H7 (cell line): ENCODE measurements at regions not wholly inside any gene's neighbourhood (a gene's known extent, or its start where the extent isn't known, plus 50 kb on each side); places are given as distances from the start of the nearest gene placed in this dataset.

Experiments used
- DNase-seq: peaks from one replicate; pipeline ENCODE4 v3.0.0; 2012
- H3K27me3 ChIP-seq: 2 replicates; pipeline ENCODE4 v1.6.0; 2011; ENCODE audit warnings: mild to moderate bottlenecking, low read length; ENCODE audit not compliant: control insufficient read depth, insufficient read depth
- H3K36me3 ChIP-seq: replicated peaks from 2 replicates; pipeline ENCODE4 v1.5.1; 2011; ENCODE audit warnings: low read length; ENCODE audit not compliant: control insufficient read depth, insufficient read depth
- H3K4me3 ChIP-seq: 2 replicates; pipeline ENCODE4 v1.5.1; 2011; ENCODE audit warnings: low read depth, mild to moderate bottlenecking, control low read depth, low read length, moderate library complexity; ENCODE audit not compliant: insufficient read depth

- no peaks in the 10 kb centered on the region for H3K27me3 ChIP-seq
- DNase-seq, result no peak
- H3K36me3 ChIP-seq, result no peaks in the 10 kb centered on the region
- no peak overlapping the region for H3K4me3 ChIP-seq
These were observed 689.6 kb downstream of the DHX35 start for GRCh38 chr20:39651645-39652325.

GRCh38 chr20:39646874-39647413 is 684.8 kb downstream of the DHX35 start:
- DNase-seq, result no peak

GRCh38 chr20:39645131-39645530 is 683.0 kb downstream of the DHX35 start:
- no peak for DNase-seq

More at GRCh38 chr20:39646874-39647413, 684.8 kb downstream of the DHX35 start:
- H3K4me3 ChIP-seq, result no peak overlapping the region
- H3K36me3 ChIP-seq, result no peaks in the 10 kb centered on the region
- H3K27me3 ChIP-seq, result no peaks in the 10 kb centered on the region

GRCh38 chr20:39643292-39643691 is 681.1 kb downstream of the DHX35 start:
- Histone ChIP-seq H3K36me3 (no peaks in the 10 kb centered on the region), H3K4me3 (no peak overlapping the region), H3K27me3 (no peaks in the 10 kb centered on the region)
- DNase-seq, result no peak

More at GRCh38 chr20:39645131-39645530, 683.0 kb downstream of the DHX35 start:
- H3K4me3 ChIP-seq, result no peak overlapping the region
- H3K36me3 ChIP-seq, result no peaks in the 10 kb centered on the region
- H3K27me3 ChIP-seq, result no peaks in the 10 kb centered on the region

GRCh38 chr20:39641423-39641822 is 679.3 kb downstream of the DHX35 start:
- no peak overlapping the region for H3K4me3 ChIP-seq

GRCh38 chr20:39640147-39640546 is 678.0 kb downstream of the DHX35 start:
- no peak for DNase-seq

More at GRCh38 chr20:39641423-39641822, 679.3 kb downstream of the DHX35 start:
- Histone ChIP-seq H3K36me3 (no peaks in the 10 kb centered on the region), H3K27me3 (no peaks in the 10 kb centered on the region)
- no peak for DNase-seq

GRCh38 chr20:39638731-39639130 is 676.6 kb downstream of the DHX35 start:
- Histone ChIP-seq H3K27me3 (no peaks in the 10 kb centered on the region), H3K36me3 (no peaks in the 10 kb centered on the region), H3K4me3 (no peak overlapping the region)
- no peak for DNase-seq

More at GRCh38 chr20:39640147-39640546, 678.0 kb downstream of the DHX35 start:
- Histone ChIP-seq H3K4me3 (no peak overlapping the region), H3K36me3 (no peaks in the 10 kb centered on the region), H3K27me3 (no peaks in the 10 kb centered on the region)

- H3K36me3 ChIP-seq, result no peaks in the 10 kb centered on the region
- no peak overlapping the region for H3K4me3 ChIP-seq
- DNase-seq, result no peak
- no peaks in the 10 kb centered on the region for H3K27me3 ChIP-seq
These were observed 671.5 kb downstream of the DHX35 start for GRCh38 chr20:39633689-39634088.

GRCh38 chr20:39632757-39633156 is 670.6 kb downstream of the DHX35 start:
- DNase-seq, result no peak
- H3K4me3 ChIP-seq, result no peak overlapping the region
- H3K27me3 ChIP-seq, result no peaks in the 10 kb centered on the region
- no peaks in the 10 kb centered on the region for H3K36me3 ChIP-seq

- no peaks in the 10 kb centered on the region for H3K27me3 ChIP-seq
- no peak overlapping the region for H3K4me3 ChIP-seq
- no peaks in the 10 kb centered on the region for H3K36me3 ChIP-seq
- no peak for DNase-seq
These were observed 670.0 kb downstream of the DHX35 start for GRCh38 chr20:39632176-39632575.

- DNase-seq, result no peak
- no peak overlapping the region for H3K4me3 ChIP-seq
- no peaks in the 10 kb centered on the region for H3K27me3 ChIP-seq
- H3K36me3 ChIP-seq, result no peaks in the 10 kb centered on the region
These were observed 669.4 kb downstream of the DHX35 start for GRCh38 chr20:39631557-39631956.

GRCh38 chr20:39630215-39630908 is 668.2 kb downstream of the DHX35 start:
- H3K27me3 ChIP-seq, result no peaks in the 10 kb centered on the region
- DNase-seq, result no peak
- no peak overlapping the region for H3K4me3 ChIP-seq
- H3K36me3 ChIP-seq, result no peaks in the 10 kb centered on the region

GRCh38 chr20:39627765-39628164 is 665.6 kb downstream of the DHX35 start:
- no peaks in the 10 kb centered on the region for H3K36me3 ChIP-seq
- H3K4me3 ChIP-seq, result no peak overlapping the region
- H3K27me3 ChIP-seq, result no peaks in the 10 kb centered on the region
- no peak for DNase-seq

- H3K4me3 ChIP-seq, result no peak overlapping the region
- no peak for DNase-seq
These were observed 662.2 kb downstream of the DHX35 start for GRCh38 chr20:39624316-39624715.

GRCh38 chr20:39623584-39624234 is 661.6 kb downstream of the DHX35 start:
- no peak for DNase-seq
- H3K4me3 ChIP-seq, result no peak overlapping the region
- H3K27me3 ChIP-seq, result no peaks in the 10 kb centered on the region
- H3K36me3 ChIP-seq, result no peaks in the 10 kb centered on the region

More at GRCh38 chr20:39624316-39624715, 662.2 kb downstream of the DHX35 start:
- Histone ChIP-seq H3K36me3 (no peaks in the 10 kb centered on the region), H3K27me3 (no peaks in the 10 kb centered on the region)
